WI38 (cell line): ENCODE measurements at regions not wholly inside any gene's neighbourhood (a gene's known extent, or its start where the extent isn't known, plus 50 kb on each side); places are given as distances from the start of the nearest gene placed in this dataset.

Experiments
- H3K4me3 ChIP-seq: 2 replicates; pipeline ENCODE4 v1.5.1; 2011; ENCODE audit warnings: low read depth, mild to moderate bottlenecking, control low read depth, low read length
- TF ChIP-seq, protein P1 (sequence below): IDR thresholded peaks from 2 replicates; pipeline ENCODE4 v1.5.1; 2012; ENCODE audit warnings: low read depth, mild to moderate bottlenecking, control low read depth, low read length

DNA sequence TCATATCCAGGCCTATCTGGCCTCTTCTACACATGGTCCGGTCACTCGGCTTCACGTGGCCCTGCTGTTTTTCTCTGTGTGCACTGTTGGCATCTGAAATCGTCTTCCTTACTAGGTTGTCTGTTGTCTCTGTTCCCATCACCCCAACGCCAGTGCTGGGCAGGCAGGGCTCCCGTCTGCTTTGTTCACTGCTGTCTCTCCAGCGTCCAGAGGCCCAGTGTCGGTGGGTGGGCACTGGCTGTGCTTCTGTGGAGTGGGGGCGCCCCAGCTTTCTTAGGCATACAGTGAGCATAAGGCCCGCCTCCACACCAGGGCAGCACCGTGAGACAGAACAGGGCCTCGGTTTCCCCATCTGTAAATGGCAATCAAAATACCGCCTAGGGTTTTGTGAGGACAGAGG lies 153.1 kb downstream of the BCL11B start:
- H3K4me3 ChIP-seq: no peak overlapping the region
- TF ChIP-seq, protein P1, sequence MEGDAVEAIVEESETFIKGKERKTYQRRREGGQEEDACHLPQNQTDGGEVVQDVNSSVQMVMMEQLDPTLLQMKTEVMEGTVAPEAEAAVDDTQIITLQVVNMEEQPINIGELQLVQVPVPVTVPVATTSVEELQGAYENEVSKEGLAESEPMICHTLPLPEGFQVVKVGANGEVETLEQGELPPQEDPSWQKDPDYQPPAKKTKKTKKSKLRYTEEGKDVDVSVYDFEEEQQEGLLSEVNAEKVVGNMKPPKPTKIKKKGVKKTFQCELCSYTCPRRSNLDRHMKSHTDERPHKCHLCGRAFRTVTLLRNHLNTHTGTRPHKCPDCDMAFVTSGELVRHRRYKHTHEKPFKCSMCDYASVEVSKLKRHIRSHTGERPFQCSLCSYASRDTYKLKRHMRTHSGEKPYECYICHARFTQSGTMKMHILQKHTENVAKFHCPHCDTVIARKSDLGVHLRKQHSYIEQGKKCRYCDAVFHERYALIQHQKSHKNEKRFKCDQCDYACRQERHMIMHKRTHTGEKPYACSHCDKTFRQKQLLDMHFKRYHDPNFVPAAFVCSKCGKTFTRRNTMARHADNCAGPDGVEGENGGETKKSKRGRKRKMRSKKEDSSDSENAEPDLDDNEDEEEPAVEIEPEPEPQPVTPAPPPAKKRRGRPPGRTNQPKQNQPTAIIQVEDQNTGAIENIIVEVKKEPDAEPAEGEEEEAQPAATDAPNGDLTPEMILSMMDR: no peak
